HG03066 (cell line): ENCODE measurements at regions not wholly inside any gene's neighbourhood (a gene's known extent, or its start where the extent isn't known, plus 50 kb on each side); places are given as distances from the start of the nearest gene placed in this dataset.
"Not testable (repeated sequence)": the region's sequence is repeated elsewhere in the genome, so short reads cannot be mapped to it uniquely, and the experiment has no call there.

Experiments used
- ATAC-seq: cut with Tn5 transposase; IDR thresholded peaks from one replicate; pipeline ENCODE4 v1.9.1; 2021; ENCODE audit warnings: low read depth; ENCODE audit not compliant: unreplicated experiment

DNA sequence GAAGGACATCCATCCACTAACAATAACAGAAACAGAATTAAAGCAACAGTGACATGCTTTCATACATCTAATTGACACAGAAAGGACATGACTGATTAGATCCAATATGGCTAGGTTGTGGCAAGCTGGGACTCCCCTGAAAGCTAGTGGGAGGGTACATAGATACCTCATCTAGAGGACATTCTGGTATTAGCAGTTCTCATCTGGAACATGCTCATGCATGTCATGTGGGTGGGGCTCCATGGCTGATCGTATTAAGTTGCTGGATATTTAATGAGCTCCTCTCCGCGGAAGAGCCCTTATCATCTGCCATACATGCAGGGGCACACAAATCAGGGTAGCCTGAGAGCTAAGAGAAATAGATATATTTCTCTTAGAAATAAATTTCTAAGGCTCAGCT is 358.9 kb downstream of the ICE1 start:
- ATAC-seq = no peak

DNA sequence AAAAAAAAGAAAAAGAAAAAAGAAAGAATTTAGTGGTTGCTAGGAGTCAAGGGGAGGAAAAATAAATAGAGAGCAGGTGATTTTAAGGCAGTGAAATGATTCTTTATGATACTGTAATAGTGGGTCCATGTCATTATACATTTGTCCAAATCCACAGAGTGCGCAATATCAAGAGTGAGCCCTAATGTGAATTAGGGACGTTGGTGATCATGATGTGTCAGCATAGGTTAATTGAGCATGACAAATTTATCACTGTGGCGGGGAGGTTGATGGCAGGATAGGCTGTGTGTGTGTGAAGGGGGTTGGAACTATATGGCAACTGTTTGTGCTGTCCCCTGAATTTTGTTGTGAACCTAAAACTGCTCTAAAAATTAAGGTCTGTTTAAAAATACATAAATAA is 357.8 kb downstream of the ICE1 start:
- ATAC-seq = no peak

DNA sequence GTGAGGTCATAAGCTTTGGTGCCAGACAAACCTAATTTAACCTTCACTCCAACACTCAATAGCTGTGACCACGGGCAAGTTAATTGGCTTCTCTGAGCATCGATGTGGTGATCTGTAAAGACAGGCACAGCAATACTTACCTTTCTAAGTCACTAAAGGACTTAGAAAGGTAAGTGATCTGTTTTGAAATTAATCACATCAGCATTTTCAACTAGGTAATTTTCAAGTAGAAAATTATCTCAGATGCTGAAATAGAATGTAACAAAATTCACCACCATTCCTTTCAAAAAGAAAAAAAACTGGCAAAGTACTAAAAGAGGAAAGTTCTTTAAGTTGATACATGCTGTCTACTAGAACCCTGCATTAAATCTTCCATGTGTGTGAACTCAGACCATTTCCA is 354.5 kb downstream of the ICE1 start:
- no peak for ATAC-seq

DNA sequence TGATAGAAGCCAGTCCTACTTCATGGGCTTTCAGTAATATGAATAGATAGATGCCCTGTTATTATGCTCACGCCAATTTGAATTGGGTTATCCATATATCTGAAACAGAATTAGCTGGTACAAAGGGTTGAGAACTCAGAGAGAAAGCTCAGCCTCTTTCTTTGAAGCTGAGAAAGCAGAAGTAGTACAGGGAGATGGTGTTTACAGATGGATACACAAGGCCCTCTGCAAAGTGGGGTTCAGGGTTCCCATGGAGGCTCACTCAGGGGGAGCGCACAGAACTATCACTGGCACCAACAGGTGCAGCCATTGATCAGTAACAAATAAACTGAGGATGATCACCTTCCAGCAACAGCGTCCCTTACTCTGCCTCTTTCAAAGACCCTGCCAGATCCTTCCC is 349.7 kb downstream of the ICE1 start:
- ATAC-seq = no peak

DNA sequence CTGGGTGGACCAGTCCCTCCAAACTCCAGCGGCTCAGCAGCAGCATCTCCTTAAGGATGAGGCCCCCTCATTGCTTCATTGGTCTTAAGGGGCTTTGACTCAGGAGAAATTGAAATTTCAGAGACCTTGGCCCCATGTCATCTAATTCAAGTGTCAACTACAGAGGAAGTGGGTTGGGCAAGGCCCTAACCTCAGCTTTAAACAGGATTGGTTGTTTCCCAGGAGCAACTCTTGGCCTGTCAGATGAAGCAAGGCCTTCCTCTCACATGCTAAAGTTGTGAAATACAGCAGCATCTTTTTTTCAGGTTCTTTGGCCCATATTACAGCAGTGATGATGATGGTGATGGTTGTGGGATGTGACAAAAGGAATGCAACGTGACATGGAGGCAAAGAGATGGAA is 348.3 kb downstream of the ICE1 start:
- ATAC-seq = no peak

DNA sequence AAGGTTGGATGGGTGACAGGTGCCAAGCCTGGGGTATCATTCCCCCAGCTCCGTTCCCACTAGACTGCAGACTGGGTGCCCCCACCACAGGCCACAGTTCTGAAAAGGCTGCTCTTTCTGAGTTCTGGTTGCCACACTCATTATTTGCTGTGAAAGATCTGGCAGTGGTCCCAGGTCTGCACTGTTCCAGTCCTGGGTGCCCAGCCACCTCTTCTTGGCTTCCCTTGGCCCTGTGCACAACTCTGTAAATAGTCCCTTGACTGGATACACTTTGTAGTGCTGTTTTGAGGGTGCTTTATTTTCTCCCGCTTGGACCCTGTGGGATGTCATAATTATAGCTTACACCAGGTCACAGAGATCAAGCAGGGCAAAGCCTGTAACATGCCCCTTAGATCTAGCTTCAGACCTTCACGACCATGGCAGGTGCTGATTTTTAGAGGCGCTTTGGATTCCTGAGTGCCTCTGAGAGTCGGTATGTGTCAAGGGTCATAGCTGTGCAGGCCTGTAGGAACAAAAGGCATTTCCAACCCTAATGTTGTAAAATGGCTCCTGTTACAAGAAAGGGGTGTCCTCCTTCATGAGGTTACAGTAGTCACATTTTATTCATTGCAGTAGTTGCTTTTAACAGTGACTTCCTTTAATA is 344.9 kb downstream of the ICE1 start:
- ATAC-seq = no peak

DNA sequence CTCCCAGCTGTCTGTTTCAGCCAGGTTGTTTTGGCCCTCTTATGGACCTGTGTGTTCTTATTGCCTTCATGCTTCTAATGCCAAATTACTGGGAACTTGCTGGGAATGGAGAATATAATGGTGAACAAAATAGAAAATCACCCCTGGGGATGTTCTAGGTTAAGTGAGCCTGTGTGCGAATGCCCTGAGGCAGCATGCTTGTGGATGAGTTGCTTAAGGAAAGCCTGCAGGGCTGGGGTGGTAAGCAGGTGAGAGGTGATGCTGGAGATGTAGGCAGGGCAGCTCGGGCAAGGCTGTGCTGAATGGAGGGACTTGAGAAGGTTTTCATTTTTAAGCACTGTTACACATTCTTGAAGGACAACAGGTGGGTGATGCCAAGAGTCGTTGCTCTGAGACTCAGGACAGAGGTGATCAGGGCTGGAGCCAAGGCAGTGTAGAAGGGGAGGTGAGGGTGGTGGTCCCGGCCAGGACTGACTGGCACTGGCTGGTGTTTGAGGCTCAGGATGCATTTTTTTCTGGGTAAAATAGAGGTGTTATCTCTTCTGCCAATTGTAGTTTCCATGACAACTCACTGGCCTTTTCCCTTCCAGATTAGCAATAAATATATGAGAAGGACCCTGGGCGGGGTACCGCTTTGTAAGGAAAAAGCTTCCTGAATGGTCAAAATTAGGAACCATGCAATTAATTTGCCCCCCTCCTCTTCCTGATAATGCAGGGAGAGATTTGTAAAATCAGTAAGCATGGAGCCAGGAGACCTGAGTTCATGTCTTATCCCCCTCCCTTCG is 342.8 kb downstream of the ICE1 start:
- ATAC-seq = no peak

DNA sequence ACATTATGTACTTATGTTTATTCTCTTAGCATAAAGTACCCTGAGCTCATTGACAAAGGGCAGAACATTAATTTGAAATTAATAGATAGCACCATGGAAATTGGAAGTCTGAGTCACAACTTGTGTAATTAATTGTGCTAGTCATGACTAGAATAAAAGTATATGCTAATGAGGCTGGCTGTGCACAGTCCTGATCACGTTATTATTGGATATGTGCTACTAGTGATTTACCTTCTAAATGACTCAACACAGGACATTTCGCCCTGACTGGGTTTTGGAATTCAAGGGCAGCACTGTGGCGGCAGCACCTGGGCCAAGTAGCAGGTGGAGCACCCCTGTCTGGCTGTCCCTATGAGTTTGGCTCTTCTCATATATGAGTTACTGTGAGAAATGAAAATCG is 341.8 kb downstream of the ICE1 start:
- ATAC-seq = no peak

DNA sequence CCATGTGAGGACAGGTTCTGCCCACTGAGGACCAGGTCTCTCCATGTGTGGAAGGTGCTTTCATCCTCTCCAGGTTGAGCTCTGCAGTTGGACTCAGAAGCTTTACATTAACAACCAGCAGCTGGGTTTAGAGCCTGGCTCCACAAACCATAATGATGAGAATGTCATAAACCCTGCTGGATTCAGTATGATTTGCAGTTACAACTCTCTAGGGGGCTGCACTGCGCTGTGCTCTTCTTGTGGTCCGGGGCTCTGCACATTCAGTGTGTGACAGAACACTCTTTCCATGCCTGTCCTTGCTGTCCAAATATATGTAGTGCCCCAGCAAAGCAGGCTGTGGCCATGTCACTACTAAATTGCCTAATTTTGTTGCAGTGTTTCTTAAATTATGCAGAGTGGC is 334.3 kb downstream of the ICE1 start:
- no peak for ATAC-seq

DNA sequence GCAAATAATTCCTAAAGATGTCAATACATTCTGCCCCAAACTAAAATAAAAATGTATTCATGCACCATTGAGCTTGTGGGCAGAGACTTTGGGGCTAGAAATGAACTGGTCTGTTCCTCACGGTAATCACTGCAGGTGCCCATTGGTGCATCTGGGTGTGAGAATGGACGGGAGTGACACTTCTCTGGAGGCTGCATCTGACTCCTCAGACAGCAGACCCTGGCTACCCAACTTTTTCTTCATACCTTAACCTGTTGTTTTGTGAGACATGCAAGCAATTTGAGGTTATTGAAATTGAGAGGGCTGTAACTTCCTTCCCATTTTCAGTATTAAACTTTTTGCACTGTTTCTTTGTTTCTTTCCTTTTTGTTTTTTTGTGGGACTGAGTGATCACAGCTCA is 333.4 kb downstream of the ICE1 start:
- ATAC-seq = peak; percentile 37

DNA sequence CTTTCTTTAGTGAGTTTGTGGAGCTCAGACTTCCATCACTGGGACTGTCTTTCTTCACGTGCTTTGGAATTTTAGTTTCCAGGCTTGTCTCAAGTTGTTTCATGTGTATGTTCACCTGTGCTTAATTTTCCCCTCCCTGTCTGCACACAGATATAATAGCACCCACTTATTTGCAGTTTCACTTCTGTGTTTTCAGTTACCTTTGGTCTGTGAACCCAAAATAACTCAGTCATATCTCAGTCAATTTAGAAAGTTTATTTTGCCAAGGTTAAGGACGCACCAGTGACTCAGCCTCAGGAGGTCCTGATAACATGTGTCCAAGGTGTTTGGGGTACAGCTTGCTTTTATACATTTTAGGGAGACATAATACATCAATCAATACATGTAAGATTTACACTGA is 330.4 kb downstream of the ICE1 start:
- ATAC-seq = peak; percentile 50

DNA sequence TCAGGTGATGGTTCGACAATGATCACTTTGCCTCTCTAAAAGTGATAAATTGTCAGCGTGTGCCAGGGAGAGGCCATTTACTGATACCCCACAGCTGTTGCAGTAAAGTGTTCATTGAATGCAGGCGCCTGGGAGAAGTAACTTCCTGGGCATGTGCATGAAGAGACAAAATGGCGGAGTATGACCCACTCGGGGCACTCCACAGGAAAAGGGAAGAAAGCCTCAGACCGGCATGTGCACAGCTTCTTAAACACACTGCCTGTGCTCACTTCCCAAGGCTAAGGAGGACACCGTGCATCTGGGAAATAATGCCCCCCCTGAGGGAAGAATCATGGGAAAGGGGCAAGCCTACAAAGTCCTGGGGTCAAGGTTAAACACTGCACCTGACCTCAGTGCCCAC is 329.5 kb downstream of the ICE1 start:
- ATAC-seq = no peak

DNA sequence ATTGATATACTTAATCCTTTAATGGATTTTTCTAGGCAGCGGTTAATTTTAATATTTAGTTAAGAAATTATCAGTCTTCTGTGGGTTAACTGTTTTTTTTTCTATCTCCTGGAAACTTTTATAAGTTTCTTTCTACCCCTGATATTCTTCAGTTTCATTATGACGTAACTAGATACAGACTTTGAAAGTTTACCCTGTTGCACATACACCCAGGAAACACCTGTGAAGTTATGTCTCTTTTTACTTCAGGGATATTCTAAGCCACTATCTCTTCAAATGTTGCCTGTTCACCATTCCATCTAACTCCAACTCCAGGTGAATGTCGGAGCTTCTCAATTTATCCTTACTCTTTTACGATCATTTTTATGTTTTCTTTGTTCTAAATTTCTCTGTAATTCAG is 329.0 kb downstream of the ICE1 start:
- ATAC-seq = peak; percentile 30

DNA sequence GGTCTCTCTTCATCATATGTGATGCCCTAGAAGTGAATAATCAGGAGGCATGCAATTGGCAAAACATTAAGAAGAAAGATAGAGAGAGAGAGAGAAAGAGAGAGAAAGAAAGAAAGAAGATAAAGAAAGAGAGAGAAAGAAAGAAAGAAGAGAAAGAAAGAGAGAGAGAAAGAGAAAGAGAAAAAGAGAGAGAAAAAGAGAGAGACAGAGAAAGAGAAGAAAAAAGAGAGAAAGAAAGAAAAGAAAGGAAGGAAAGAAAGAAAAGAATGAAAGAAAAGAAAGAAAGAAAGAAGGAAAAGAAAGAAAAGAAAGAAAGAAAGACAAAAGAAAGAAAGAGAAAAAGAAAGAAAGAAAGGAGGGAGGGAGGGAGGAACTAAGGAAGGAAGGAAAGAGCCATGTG is 318.9 kb downstream of the ICE1 start:
- ATAC-seq = no peak

DNA sequence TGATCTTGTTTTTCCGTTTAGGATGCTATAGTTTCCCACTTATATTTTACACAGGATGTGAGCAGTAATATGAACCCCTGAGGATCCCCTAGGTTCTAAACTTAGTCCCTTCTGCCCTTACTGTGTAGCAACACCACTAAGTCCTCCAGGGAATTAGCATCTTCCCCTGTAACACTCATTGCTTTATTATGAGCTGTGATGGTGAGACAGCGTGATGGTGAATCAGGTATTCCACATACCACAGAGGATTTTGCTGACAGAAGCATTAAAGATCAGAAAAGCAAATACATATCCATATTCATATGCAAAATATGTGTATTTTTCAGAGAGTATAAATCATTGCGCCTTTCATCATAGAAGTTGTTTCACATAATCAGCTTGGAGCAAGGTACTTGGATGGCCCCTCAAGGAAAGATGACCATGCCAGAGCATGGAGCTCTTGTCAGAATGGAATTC is 317.0 kb downstream of the ICE1 start:
- peak; percentile 11 for ATAC-seq

DNA sequence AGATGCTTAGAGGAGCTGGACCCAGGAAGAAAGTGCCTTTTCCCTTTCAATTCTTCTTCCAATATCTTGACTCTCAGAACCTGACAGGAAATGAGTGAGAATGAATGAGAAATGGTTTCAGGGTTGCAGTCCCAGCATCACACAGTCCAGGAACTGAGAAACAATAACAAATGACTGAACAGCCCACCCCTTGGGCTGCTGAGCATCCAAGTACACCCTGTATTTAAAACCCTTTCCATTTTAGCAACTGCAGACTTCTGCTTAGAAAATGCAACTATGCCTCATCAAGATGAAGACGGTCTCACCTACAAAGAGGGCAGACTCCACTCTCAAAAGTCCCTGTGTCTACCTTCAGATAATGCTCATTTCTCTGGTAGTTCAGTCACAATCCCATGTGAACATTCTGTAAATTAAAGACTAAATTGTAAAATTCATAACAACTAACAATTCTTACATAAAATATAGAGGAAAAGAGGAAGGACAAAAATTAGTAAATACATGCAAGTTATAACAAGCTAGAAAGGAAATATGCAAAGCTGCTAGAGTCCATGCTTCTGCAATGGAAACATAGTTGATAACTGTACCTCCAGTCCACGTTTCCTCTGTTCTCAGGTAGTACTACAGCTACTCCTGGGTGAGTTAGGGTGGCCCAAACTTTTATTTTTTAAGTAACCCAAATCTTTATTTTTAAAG is 316.5 kb downstream of the ICE1 start:
- peak; percentile 85 for ATAC-seq

DNA sequence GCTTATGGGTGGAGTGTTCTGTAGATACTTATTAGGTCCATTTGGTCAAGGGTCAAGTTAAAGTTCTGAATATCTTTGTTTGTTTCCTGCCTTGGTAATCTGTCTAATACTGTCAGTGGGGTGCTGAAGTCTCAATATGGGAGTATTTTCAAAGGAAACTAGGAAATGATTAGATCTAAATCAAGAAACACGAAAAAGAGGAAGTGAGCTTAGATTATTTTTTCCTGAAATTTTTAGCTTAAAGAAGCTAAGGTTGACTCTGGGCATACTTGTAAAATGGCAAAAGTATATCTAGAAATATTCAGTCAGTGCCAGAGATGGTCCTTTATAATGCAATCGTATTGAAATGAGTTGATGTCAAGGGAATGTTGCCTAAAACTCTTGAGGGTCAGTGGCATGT is 313.5 kb downstream of the ICE1 start:
- ATAC-seq = no peak

DNA sequence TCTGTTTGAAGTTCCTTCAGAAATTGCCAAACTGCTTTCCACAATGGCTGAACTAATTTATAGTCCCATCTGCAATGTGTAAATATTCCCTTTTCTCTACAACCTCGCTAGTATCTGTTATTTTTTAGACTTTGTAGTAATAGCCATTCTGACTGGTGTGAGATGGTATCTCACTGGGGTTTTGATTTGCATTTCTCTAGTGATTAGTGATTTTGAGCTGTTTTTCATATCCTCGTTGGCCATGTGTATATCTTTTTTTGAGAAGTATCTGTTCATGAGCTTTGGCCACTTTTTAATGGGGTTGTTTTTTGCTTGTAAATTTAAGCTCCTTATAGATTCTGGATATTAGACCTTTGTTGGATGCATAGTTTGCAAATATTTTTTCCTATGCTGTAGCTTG is 310.6 kb downstream of the ICE1 start:
- not testable (repeated sequence) for ATAC-seq

DNA sequence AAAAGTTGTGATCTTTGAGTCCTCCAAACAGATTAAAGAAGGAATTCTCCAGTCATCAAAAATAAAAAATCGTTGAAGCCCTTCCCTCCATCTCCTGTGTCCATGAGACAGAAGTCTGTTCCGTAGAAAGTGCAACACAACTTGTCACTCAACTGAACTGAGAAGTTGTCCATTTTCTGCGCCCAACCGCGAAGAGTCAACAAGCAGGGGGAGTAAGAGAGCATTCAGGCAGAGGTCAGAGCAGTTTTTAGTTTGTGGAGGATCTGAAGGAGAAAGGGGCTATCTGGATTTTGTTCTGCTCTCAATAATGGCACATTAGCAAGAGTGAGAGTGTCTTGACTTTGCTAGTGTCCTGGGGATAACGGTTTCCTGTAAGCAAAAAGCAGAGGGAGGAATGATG is 303.9 kb downstream of the ICE1 start:
- no peak for ATAC-seq

DNA sequence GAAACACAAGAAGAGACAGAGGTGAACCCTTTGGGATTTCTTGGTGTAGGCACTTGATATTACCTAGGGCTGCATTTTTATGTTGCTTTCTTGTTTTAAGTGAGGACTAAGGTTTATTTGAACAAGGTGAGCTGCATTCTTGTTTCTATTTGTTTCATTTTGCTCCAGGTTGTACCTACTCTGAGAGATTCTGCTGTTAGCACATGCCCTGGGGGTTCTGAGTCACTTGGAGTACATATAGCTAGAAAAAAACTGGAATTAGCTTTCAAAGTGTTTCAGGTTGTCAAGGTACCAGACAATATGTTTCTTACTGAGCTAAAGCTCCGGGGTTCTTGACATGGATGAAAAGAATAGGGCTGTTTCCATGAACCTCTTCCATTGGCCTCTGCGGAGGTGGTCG is 299.4 kb downstream of the ICE1 start:
- ATAC-seq = no peak

DNA sequence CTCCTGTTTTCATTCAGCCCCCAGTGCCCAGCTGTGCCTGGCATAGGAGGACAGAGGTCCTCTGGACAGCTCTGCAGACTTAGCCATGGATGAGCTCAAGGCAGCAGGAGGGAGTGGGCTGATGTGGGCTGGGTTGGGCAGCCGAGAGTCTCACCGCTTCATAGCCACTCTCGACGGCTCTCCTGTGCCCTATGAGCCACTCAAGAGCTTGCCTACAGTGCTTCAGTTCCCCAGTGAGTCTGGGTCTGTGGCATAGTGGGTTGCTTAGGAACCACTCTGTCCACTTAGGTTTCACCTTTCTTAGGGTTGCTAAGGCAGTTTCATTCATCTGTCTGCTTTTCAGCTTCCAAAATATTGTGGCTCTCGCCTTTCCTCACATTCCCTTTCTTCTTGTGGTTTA is 296.8 kb downstream of the ICE1 start:
- no peak for ATAC-seq

DNA sequence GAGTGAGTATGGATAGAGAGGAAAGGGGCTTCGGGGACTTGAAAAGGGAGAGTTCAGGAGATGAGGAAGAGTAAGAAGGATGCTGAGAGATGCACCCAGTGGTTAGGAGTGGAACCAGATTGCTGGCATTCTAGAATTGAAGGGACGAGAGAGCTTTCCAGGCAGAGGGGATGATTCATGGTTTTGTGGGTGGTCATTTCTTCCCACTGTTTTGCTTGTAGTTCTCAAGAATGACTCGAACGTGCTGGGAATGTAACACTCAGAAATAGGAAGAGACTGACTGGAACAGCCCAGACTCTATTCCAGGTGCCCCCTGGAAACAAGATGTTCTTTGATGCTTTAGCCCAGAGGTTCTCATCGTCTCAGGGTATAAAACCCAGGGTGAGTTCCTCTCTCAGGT is 294.2 kb downstream of the ICE1 start:
- ATAC-seq = no peak
